GM19328 (cell line): ENCODE measurements at regions not wholly inside any gene's neighbourhood (a gene's known extent, or its start where the extent isn't known, plus 50 kb on each side); places are given as distances from the start of the nearest gene placed in this dataset.

Source experiments
- ATAC-seq: cut with Tn5 transposase; IDR thresholded peaks from one replicate; pipeline ENCODE4 v1.9.1; 2021; ENCODE audit warnings: mild to moderate bottlenecking, moderate library complexity; ENCODE audit not compliant: unreplicated experiment

DNA sequence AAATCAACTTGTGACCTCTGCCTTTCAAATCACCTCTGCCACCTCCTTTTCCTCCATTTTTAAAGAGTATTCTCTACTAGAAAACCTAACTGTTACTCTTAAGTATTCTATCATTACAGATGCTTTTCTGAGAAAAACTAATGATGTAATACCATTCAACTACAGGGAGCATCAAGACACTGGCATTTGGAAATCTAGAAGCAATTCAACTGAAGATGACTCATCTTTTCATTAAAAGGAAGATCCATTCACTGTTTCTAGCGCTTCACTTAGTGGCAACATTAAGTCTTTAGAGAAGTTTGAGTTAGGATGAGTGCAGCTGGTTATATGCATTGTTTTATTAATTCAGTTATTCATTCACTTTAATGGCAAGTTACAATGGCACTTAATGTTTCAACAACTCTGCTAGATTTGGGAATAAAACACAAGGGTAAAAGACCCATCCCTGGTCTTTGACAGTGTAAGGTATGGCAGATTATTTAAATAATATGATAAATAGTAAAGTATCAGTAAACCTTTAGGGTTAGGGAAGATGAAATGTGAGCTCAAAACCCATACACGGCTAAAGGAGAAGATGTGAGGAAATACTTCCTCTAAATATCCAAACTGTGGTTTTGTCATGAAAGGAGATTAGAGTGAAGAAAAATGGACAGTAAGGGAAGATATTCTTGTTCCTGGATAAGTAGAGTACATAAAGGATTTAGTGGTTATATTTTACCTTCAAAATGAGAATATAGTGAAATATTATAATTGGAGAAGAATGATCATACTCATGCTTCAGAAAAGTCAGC, 61.7 kb downstream of the KCNJ2 start:
- ATAC-seq = no peak

DNA sequence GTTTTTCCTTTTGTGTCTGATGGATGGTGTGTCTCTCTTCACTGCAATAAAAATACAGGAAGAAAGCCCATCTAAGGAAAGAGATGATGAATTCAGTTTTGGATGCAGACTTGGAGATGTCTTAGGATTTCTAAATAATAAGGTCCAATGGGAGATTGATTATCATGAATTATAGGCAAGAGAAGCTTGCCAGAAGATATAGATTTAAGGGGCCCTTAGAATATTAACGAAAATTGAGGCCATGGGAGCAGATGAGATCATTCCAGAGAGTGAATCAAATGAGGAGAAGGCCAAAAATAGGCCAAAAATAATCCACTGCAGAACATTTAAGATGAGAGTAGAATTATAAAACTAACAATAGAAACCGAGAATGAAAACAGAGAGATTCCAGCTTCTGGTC, 63.1 kb downstream of the KCNJ2 start:
- no peak for ATAC-seq

- no peak for ATAC-seq
Measured at GRCh38 chr17:70235252-70235651, 65.9 kb downstream of the KCNJ2 start.

- no peak for ATAC-seq
Measured at GRCh38 chr17:70238228-70238627, 68.9 kb downstream of the KCNJ2 start.

DNA sequence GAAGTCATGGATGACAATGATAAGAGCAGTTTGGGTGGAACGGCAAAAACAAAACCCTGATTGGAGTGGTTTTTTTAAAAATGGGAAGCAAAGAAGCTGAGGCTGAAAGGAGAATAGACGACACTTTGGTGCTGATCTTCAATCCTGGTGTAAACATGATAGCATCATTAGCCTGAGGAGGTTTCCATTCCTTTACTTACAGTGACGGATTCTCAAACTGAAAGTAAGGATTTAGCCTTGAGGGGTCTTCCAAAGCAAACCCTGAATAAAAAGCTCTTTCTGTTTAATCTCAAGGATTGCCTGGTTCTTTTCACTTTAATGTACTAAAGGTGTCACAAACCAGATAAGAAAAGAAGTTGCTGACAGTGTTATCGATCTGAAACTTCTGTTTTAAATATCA, 69.3 kb downstream of the KCNJ2 start:
- no peak for ATAC-seq

GRCh38 chr17:70239391-70239826, 70.1 kb downstream of the KCNJ2 start:
- ATAC-seq = no peak

DNA sequence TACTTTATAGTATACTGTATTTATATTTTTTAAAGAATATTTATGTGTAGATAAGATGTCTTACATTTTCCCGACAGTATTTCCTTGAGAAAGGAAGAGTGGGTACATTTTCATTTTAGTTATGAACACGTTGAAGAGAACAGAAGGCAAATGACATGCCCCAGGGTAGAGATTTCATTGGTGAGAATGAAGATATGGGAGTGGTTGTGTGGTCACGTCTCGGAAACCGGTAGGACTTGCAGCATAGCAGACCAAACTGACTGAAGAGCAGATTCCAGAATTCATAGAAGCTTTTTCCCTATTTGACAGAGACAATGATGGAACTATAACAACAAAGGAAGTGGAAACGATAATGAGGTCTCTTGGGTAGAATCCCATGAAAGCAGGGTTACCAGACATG, 71.7 kb downstream of the KCNJ2 start:
- ATAC-seq = no peak

- no peak for ATAC-seq
Measured at GRCh38 chr17:70242781-70243437, 73.6 kb downstream of the KCNJ2 start.

DNA sequence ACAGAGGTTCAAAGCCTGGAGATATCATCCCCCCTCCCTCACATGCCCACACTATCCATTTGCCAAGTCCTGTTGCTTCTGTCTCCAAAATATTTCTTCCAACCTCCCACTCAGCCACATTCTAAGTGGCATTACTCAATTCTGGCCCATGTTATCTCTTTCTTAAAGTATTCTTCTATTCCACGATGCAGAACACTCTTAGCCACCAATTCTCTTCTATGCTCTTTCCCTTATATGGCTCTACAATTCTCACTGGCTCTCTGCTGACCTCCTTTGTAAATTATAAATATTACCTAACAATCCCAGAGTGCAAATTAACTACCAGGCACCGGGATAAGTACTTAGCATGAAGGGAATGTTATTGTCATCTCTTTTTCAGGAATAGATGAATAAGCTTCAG, 82.4 kb downstream of the KCNJ2 start:
- no peak for ATAC-seq

DNA sequence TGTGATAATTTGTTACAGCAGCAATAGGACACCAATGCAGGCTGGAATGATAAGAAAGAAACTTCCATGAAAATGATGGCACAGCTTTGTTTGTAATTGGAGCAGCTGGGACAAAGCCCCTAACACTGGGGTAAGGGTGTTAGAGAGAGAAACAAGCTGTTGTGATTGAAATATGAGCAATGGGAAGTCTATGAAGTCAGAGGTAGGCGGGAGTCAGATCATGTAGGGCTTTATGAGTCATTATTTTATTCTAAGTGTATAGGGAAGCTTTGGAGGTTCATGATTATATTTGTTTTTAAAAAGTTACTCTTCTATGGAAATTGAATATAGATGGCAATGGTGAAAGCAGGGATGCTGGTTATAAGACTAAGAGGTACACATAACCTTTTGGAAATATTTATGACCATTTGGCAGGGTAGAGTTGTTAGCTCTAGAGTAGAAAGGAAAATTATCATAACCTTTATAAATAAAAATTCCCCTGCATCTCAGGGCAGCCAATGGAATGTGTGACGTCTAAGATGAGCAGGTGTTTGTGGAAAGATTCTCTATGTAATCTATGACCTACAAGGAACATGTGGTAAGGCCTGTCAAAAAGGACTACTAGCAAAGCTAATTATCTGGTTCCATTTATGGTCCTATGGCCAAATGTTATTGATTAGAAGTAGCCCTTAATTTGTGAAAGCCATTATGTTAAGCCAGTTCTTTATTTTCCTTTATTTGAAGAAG, 85.6 kb downstream of the KCNJ2 start:
- ATAC-seq = no peak

DNA sequence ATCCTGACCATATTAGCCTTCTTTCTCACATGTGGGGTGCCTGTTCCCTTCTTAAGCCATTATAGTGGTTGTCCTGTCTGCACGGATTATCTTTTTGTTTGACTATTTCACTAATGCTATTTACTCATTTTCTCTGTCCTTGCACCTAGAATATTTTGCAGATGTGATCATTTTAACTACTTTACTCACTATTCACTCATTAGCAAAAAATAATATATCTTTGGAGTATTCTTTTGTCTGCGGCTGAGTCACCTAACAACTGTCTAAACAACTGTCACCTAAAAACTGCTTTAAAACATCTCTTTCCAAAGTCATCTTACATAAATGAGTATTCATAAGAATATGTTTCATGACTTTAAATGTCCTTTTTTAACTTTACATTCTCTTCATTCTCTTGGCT, 87.4 kb downstream of the KCNJ2 start:
- no peak for ATAC-seq

DNA sequence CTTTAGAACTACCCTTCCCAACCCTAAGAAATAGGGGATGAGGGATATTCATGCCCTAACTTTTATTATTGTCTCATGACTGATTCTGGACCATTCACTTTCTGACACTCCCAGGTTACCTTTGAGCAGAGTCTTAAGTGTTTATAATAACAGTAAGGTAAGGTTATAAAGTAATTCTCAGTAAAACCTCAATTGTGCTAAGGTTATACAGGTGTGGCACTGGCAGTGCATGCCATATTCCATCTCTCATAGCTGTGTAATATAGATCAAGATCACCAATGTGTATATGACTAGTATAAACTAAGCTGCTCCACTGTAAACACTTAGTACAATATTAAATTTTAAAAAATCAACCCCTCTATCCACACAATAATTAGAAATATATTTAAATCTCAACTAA, 89.1 kb downstream of the KCNJ2 start:
- ATAC-seq = no peak

- ATAC-seq = no peak
Measured at GRCh38 chr17:70259400-70259799, 90.1 kb downstream of the KCNJ2 start.

DNA sequence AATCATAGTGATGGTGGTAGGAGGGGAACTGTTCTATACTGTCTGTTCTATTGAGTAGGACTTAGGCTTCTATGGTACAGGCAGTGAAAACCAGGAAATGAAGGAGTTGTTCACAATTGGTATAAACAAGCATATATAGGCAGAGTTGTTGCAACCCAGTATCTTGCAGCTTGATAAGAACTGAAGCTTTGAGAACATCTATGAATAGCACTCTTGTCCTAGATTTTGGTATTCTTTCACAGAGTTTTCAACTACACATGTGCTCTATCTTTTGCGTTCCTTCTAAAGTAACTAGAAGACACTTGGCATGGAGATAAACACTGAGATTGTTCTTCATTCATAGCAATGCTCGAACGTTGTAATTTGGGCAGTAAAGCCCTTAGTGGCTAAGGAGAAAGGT, 91.8 kb downstream of the KCNJ2 start:
- ATAC-seq = no peak

DNA sequence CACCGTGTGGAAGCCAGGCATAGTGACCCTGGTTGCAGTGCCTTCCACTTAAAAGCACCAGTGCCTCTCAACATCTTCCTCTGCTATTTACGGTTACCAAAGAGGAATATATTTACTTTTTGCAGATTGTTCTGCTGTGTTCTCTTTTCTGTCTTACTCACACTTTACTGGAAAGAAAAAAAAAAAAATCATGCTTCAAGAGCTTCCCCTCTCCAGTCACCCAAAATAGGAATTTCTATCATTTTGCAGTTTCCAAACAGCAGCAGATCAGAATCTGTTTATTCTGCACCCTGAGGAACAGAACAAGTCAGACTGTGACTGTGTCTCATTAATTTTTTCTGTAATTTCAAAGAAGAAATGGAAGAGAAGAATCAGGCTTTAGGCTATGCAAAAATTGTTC, 96.1 kb downstream of the KCNJ2 start:
- no peak for ATAC-seq

- no peak for ATAC-seq
Measured at GRCh38 chr17:70266394-70266793, 97.1 kb downstream of the KCNJ2 start.

GRCh38 chr17:70268383-70268782, 99.1 kb downstream of the KCNJ2 start:
- ATAC-seq = no peak

- no peak for ATAC-seq
Measured at GRCh38 chr17:70270554-70270953, 101.2 kb downstream of the KCNJ2 start.

GRCh38 chr17:70271200-70271599, 101.9 kb downstream of the KCNJ2 start:
- ATAC-seq = no peak

DNA sequence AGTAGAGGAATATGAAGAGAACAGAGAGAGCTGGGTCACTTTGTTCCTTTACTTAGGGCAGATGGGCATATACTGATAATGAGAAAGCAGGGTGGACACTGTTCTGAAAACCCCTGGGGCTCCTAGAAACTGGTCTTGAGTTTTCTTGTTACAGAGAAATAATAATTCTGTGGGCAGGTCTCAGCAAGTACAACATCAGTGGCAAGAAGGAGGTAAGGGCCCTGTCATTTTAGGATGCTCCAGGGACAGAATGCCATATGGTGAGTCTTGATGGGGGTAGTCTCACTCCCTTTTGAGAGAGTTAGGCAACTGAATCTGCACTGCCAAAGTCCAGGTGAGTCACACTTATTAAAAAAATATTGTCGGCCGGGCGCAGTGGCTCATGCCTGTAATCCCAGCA, 102.3 kb downstream of the KCNJ2 start:
- no peak for ATAC-seq

GRCh38 chr17:70274255-70274654, 104.9 kb downstream of the KCNJ2 start:
- no peak for ATAC-seq

- ATAC-seq = no peak
Measured at GRCh38 chr17:70276906-70277305, 107.6 kb downstream of the KCNJ2 start.
